GM18502 (cell line): ENCODE measurements at regions not wholly inside any gene's neighbourhood (a gene's known extent, or its start where the extent isn't known, plus 50 kb on each side); places are given as distances from the start of the nearest gene placed in this dataset.

Experiments used
- ATAC-seq: cut with Tn5 transposase; IDR thresholded peaks from one replicate; pipeline ENCODE4 v1.9.1; 2021; ENCODE audit warnings: mild to moderate bottlenecking; ENCODE audit not compliant: unreplicated experiment, poor library complexity

- no peak for ATAC-seq
Observed at GRCh38 chr9:108386859-108387384, 468.9 kb downstream of the ACTL7B start.

- ATAC-seq, result no peak
Observed at GRCh38 chr9:108386032-108386431, 469.8 kb downstream of the ACTL7B start.

- ATAC-seq, result no peak
Observed at GRCh38 chr9:108383796-108384195, 472.0 kb downstream of the ACTL7B start.

DNA sequence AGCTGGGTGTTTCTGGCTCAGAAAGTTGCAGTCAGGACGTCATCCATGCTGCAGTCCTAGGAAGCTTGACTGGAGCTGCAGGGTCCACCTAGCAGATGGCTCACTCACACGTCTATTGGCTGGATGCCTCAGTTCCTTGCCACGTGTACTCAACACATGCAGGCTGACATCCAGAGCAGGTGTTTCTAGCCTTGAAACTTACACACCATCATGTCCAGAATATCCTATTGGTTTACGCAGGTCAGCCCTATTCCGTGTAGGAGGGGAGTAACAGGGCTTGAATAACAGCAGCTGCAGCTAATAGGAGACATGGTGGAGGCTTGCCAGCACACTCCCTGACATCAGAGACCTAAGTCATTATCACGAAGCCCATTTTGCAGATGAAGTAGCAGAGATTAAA, 473.5 kb downstream of the ACTL7B start:
- ATAC-seq, result no peak

GRCh38 chr9:108377881-108378280, 477.9 kb downstream of the ACTL7B start:
- no peak for ATAC-seq

DNA sequence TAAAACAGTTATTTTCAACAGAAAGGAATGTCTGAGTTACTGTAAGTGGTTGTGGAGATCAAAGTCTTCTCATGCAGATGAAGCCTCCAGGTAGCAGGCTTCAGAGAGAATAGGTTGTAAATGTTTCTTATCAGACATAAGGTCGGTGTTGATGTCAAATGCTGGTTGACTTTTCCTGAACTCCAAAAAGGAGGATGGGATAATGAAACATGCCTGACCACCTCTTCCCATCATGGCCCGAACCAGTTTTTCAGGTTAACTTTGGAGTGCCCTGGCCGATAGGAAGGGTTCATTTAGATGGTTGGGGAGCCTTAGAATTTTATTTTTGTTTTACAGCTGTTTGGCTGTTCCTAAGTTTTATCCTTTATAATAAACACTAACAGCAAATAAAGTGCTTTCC, 478.4 kb downstream of the ACTL7B start:
- no peak for ATAC-seq

- no peak for ATAC-seq
Observed at GRCh38 chr9:108376140-108376539, 479.6 kb downstream of the ACTL7B start.

DNA sequence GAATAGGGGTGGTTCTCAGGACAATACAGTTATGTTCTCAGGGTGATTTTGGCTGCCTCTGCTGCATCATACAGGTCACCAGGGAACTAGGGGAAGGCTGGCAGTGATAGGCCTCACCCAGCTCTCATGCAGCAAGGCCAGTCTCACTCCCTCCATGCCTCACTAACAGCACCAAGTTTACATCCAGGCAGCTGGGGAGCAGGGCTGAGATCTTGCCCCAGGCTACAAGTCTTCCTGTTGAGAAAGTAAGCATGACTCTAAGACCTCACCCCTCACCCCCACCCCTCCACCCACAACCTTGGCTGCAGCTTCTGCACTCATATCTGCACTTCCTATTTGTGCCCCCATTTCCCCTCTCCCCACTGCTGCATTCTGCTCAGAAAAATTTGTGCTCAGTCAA, 481.2 kb downstream of the ACTL7B start:
- no peak for ATAC-seq

GRCh38 chr9:108367188-108367587, 488.6 kb downstream of the ACTL7B start:
- no peak for ATAC-seq

DNA sequence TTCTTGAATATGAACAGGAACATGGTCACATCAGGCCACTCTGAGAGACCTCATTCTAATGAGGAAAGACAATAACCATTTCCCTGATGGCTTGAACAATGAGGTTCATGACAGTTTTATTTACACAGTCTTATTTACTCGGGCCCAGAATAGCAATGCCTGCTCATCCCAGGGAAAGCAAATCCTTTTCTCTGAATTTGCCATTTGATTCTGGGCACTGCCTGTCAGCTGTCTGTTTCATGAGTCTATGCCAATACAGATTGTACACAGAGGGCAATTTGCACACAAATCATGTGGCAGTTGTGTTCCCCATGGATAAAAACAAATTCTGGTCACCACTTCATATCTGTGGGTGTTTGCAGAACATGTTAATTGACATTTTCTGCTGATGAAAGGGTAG, 492.5 kb downstream of the ACTL7B start:
- ATAC-seq, result no peak

- ATAC-seq, result no peak
Observed at GRCh38 chr9:108360304-108360703, 495.5 kb downstream of the ACTL7B start.

- no peak for ATAC-seq
Observed at GRCh38 chr9:108356806-108357205, 499.0 kb downstream of the ACTL7B start.

- ATAC-seq, result no peak
Observed at GRCh38 chr9:108351571-108351970, 504.2 kb downstream of the ACTL7B start.

DNA sequence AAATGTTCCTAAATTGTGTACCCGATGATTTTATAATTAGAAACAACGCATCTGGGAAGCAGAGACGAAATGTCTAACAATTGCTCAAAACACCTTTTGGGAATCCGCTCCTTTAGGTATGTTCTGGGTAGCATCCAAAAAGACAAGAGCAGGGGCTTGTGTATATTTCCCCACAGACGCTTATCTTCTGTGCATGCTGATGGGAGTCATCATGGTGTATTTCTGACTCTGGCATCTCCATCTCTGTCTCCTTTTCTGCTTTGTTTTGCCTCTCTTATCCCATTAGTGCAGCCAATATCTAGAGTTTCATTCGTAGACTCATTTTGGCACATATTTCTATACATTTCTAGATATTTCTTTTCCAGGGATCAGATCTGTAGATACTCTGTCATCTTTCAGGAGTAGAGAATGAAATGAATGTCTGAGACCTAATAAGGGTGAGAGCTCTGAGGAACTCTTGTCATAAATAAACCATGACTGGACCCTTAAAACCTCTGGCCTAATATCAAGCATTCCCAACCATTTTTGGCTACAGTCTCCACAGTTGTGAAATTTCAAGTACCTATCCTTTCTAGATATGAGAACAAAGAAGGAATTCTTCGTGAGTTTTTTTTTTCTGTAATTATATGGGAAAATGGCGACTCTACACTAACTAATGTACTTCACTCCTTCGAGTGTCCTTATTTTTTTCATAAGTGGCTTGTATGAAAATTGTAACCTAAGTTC, 508.2 kb downstream of the ACTL7B start:
- ATAC-seq, result no peak

GRCh38 chr9:108345826-108346225, 510.0 kb downstream of the ACTL7B start:
- no peak for ATAC-seq

DNA sequence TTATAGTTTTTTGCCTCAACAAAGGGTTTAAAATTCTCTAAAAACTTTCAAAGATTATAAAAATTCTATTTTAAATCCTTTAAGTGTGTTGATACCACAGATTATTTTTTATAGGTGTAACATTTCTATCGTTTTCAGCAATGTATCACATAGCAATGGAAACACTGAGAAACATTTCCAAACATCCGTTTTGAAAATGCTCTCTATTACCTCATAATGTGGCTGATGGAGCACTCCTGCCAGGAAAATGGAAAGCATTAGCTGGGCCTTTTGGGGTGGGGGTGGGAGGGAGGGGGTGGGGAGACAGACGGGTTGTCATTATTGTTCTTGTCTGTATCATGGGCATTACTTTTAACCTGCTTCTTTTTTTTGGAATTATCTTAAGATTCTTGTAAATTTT, 516.5 kb downstream of the ACTL7B start:
- ATAC-seq, result no peak

DNA sequence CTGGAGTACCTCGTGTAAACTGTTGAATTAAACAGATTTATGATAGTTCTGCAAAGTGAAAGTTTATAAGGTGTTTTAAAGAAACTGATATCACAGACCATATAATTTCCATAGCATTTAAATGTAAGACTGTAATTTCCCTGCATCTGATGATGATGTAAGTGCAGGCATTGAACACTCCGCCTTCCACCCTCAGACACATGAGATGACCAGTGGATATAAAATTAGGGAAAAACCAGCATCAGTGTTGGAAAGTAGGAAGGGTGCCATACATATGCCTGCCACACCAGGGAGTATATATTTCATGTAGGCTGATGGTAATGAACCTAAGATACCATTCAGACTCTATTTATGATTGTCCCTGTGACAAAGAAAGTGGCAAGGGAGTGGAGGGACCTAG, 519.2 kb downstream of the ACTL7B start:
- no peak for ATAC-seq

DNA sequence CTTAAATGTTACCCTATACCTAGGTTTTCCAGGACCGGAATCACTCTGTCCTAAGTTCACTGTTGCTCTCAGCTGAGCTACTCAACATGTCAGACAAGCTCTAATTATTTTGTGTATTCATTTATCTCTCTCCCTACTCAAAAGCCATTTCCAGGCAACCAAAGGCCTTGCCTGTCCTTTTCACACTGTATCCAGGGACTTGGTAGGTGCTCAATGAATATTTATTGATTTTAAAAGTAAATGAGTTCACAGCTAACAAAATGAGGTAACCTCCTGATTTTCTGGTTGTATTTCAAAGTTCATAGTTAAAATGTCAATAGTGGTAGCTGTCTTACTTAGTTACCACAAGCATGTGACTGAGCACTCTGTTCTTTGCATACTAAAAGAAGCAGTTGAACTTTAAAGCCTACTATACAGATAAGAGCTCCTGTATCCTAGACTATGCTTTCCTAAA, 522.2 kb downstream of the ACTL7B start:
- ATAC-seq, result no peak

GRCh38 chr9:108331596-108331995, 524.2 kb downstream of the ACTL7B start:
- no peak for ATAC-seq

GRCh38 chr9:108325406-108325805, 530.4 kb downstream of the ACTL7B start:
- ATAC-seq, result no peak

DNA sequence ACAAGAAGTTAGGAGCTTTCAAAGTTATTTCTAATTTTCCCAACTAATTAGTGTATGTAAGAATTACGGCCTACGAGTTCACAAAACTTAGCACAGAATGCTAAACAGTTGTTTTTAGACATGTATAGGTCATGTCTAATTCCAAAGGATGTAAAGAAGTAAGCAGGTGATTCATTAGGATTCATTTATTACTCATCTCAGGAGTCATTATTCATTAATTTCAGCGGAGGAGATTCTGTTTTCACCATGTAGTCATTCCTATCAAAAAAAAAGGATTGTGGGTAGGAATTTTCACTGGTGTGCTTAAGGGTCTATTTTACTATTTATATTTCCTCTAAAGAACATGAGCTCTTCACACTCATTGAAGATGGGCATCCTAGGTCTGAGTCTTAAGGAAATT, 532.2 kb downstream of the ACTL7B start:
- no peak for ATAC-seq
